SK-N-SH (cell line): ENCODE measurements at regions not wholly inside any gene's neighbourhood (a gene's known extent, or its start where the extent isn't known, plus 50 kb on each side); places are given as distances from the start of the nearest gene placed in this dataset.

ENCODE experiments used
- CTCF ChIA-PET: fragments of 300-600, 350-600 bp; formaldehyde crosslinking; extraction: SDS; loops from one replicate; lab custom pipeline; 2021; lab: Yijun Ruan, JAX
- POLR2A ChIA-PET: fragments of 350-600 bp; sonication (Branson Sonifier 250); formaldehyde crosslinking; extraction: SDS; loops from one replicate; lab custom pipeline; 2020; ENCODE audit warnings: antibody characterized with exemption, inconsistent platforms; lab: Yijun Ruan, JAX
- DNase-seq: peaks from one replicate; pipeline ENCODE4 v3.0.0; 2012
- H2AFZ ChIP-seq: fragments of 200-600 bp; sonication (generic); 2 replicates; pipeline ENCODE4 v1.8.1; 2016; ENCODE audit warnings: antibody characterized with exemption, mild to moderate bottlenecking, low read depth
- H3F3A ChIP-seq: fragments of 200-600 bp; sonication (generic); replicated peaks from 2 replicates; pipeline ENCODE3; 2016; ENCODE audit warnings: antibody characterized with exemption, mild to moderate bottlenecking; ENCODE audit not compliant: insufficient read depth
- H3K27ac ChIP-seq, 2 experiments: fragments of 200-500 bp in 1 of 2; fragments of 200-600 bp in 1 of 2; sonication (Bioruptor generic) in 1 of 2; sonication (generic), shearing (Covaris generic) in 1 of 2; 2 replicates each; pipeline versions ENCODE4 v1.5.1 to v1.6.1; 2014 to 2016; ENCODE audit warnings: low read depth in 2 of 2, inconsistent platforms in 1 of 2, low read length in 1 of 2, mild to moderate bottlenecking in 1 of 2, mixed read lengths in 1 of 2
- H3K27me3 ChIP-seq: fragments of 200-600 bp; sonication (generic), shearing (Covaris generic); 2 replicates; pipeline ENCODE4 v1.6.1; 2016; ENCODE audit warnings: mixed run types; ENCODE audit not compliant: insufficient read depth
- H3K36me3 ChIP-seq, 2 experiments: fragments of 200-500 bp in 1 of 2; fragments of 200-600 bp in 1 of 2; sonication (Bioruptor generic) in 1 of 2; sonication (generic) in 1 of 2; replicated peaks in 1 of 2; 2 replicates each; pipeline versions ENCODE3 to v1.5.1; 2014 to 2016; ENCODE audit warnings: low read length in 1 of 2, mild to moderate bottlenecking in 1 of 2; ENCODE audit not compliant: insufficient read depth in 2 of 2, control insufficient read depth in 1 of 2
- H3K4me1 ChIP-seq, 2 experiments: fragments of 200-500 bp in 1 of 2; fragments of 200-600 bp in 1 of 2; sonication (Bioruptor generic) in 1 of 2; sonication (generic), shearing (Covaris generic) in 1 of 2; 2 replicates each; pipeline versions ENCODE4 v1.5.1 to v1.6.1; 2014 to 2016; ENCODE audit warnings: low read depth in 1 of 2, low read length in 1 of 2, mixed run types in 1 of 2; ENCODE audit not compliant: insufficient read depth in 2 of 2, control insufficient read depth in 1 of 2
- H3K4me2 ChIP-seq: fragments of 200-600 bp; sonication (generic), shearing (Covaris generic); 2 replicates; pipeline ENCODE4 v1.6.1; 2017; ENCODE audit warnings: mixed run types
- H3K4me3 ChIP-seq, 2 experiments: fragments of 200-500 bp in 1 of 2; fragments of 200-600 bp in 1 of 2; sonication (Bioruptor generic) in 1 of 2; sonication (generic), shearing (Covaris generic) in 1 of 2; 2 replicates each; pipeline versions ENCODE4 v1.5.1 to v1.8.1; 2014 to 2016; ENCODE audit warnings: low read depth in 2 of 2, inconsistent platforms in 1 of 2, low read length in 1 of 2, mild to moderate bottlenecking in 1 of 2, mixed read lengths in 1 of 2, moderate library complexity in 1 of 2
- H3K79me2 ChIP-seq: fragments of 200-600 bp; sonication (generic); 2 replicates; pipeline ENCODE4 v1.8.1; 2017; ENCODE audit warnings: mild to moderate bottlenecking; ENCODE audit not compliant: insufficient read depth
- H3K9ac ChIP-seq: fragments of 200-600 bp; sonication (generic); 2 replicates; pipeline ENCODE4 v1.6.1; 2017; ENCODE audit warnings: mixed run types
- H3K9me2 ChIP-seq: fragments of 200-600 bp; sonication (generic); 2 replicates; pipeline ENCODE4 v1.6.1; 2017; ENCODE audit warnings: mixed run types
- H3K9me3 ChIP-seq: fragments of 200-600 bp; sonication (generic); 2 replicates; pipeline ENCODE4 v1.6.1; 2017; ENCODE audit warnings: mixed run types, mild to moderate bottlenecking, moderate library complexity
- H4K20me1 ChIP-seq: fragments of 200-600 bp; sonication (generic); 2 replicates; pipeline ENCODE4 v1.6.1; 2017; ENCODE audit warnings: mild to moderate bottlenecking, mixed run types; ENCODE audit not compliant: insufficient read depth
- CTCF ChIP-seq: fragments of 200-600 bp; sonication (generic); IDR thresholded peaks from 2 replicates; pipeline ENCODE4 v1.6.1; 2017; ENCODE audit warnings: antibody characterized with exemption, mild to moderate bottlenecking, moderate library complexity
- FOSL2 ChIP-seq: IDR thresholded peaks from 2 replicates; pipeline ENCODE4 v1.4.0; 2012; ENCODE audit warnings: low read depth, mild to moderate bottlenecking, moderate library complexity, borderline replicate concordance
- GABPA ChIP-seq: IDR thresholded peaks from 2 replicates; pipeline ENCODE4 v1.4.0; 2012; ENCODE audit warnings: low read depth, mild to moderate bottlenecking
- MEF2A ChIP-seq: IDR thresholded peaks from 2 replicates; pipeline ENCODE4 v1.4.0; 2012; ENCODE audit warnings: low read depth, borderline replicate concordance
- NFIC ChIP-seq: IDR thresholded peaks from 2 replicates; pipeline ENCODE4 v1.4.0; 2012; ENCODE audit warnings: borderline replicate concordance
- NRF1 ChIP-seq: IDR thresholded peaks from 2 replicates; pipeline ENCODE4 v1.6.1; 2012; ENCODE audit warnings: low read depth, mild to moderate bottlenecking, low read length
- PBX3 ChIP-seq: IDR thresholded peaks from 2 replicates; pipeline ENCODE4; 2012
- RCOR1 ChIP-seq: fragments of 150-350 bp; IDR thresholded peaks from 2 replicates; pipeline ENCODE4 v1.6.1; 2017; ENCODE audit warnings: antibody characterized with exemption, low read length
- REST ChIP-seq: IDR thresholded peaks from 2 replicates; pipeline ENCODE4 v1.6.1; 2012; ENCODE audit warnings: mild to moderate bottlenecking, low read depth, low read length, moderate library complexity
- RXRA ChIP-seq: IDR thresholded peaks from 2 replicates; pipeline ENCODE4 v1.4.0; 2012; ENCODE audit warnings: low read depth, mild to moderate bottlenecking, borderline replicate concordance
- SMC3 ChIP-seq: IDR thresholded peaks from 2 replicates; pipeline ENCODE4 v1.6.1; 2012; ENCODE audit warnings: low read depth, low read length, improper control_type of control experiment
- TAF1 ChIP-seq: IDR thresholded peaks from 2 replicates; pipeline ENCODE4 v1.6.1; 2012; ENCODE audit warnings: low read depth, mild to moderate bottlenecking, low read length, moderate library complexity, borderline replicate concordance
- TCF12 ChIP-seq: IDR thresholded peaks from 2 replicates; pipeline ENCODE4 v1.4.0; 2012
- USF1 ChIP-seq: IDR thresholded peaks from 2 replicates; pipeline ENCODE4 v1.4.0; 2012; ENCODE audit warnings: low read depth, borderline replicate concordance
- USF2 ChIP-seq: fragments of 150-350 bp; IDR thresholded peaks from 2 replicates; pipeline ENCODE4 v1.6.1; 2017; ENCODE audit warnings: antibody characterized with exemption, low read length, low read depth, borderline replicate concordance
- YY1 ChIP-seq: IDR thresholded peaks from 2 replicates; pipeline ENCODE4 v1.4.0; 2012; ENCODE audit warnings: low read depth, mild to moderate bottlenecking
- WGBS: methylation state at CpG from one replicate; pipeline ENCODE4 v1.1.6; 2017; ENCODE audit warnings: low lambda C conversion rate; 5-methylcytosine and 5-hydroxymethylcytosine counted together

GRCh38 chr10:65675236-65675635, 1250.6 kb upstream of the LRRTM3 start:
- Histone ChIP-seq H3K9me3 (no peaks in the 10 kb centered on the region), H3K9ac (no peak overlapping the region), H4K20me1 (no peaks in the 10 kb centered on the region), H3K4me1 (no peaks in the 10 kb centered on the region), H3F3A (no peaks in the 10 kb centered on the region), H3K27me3 (no peaks in the 10 kb centered on the region), H3K4me2 (no peak overlapping the region)
- 73% methylated on average over 7 of the region's 7 CpGs for WGBS
- DNase-seq = no peak
- TF ChIP-seq NFIC (no peak), TAF1 (no peak), REST (no peak), MEF2A (no peak), USF1 (no peak), NRF1 (no peak), SMC3 (no peak), USF2 (no peak), PBX3 (no peak), CTCF (no peak), RCOR1 (no peak), RXRA (no peak), TCF12 (no peak), GABPA (no peak), FOSL2 (no peak), YY1 (no peak)
- TF ChIP-seq, all 33 proteins: peak for 0
- H3K27ac ChIP-seq = no peak overlapping the region
- POLR2A ChIA-PET = no interaction called here
- H3K36me3 ChIP-seq = no peaks in the 10 kb centered on the region
- H3K4me3 ChIP-seq = no peak overlapping the region
- CTCF ChIA-PET = no interaction called here
- H3K9me2 ChIP-seq = no peaks in the 10 kb centered on the region
- no peak overlapping the region for H2AFZ ChIP-seq
- H3K79me2 ChIP-seq = no peaks in the 10 kb centered on the region
